ENCODE measurements at regions not wholly inside any gene's neighbourhood (a gene's known extent, or its start where the extent isn't known, plus 50 kb on each side); places are given as distances from the start of the nearest gene placed in this dataset.

GRCh38 chr5:105101577-105101976, 1539.0 kb upstream of the NUDT12 start:
- TF ChIP-seq YY1 (IDR thresholded peaks at IDR 0.05; ENCODE audit: low read depth) (no peak), MAX (IDR thresholded peaks at IDR 0.05) (no peak), TEAD4 (IDR thresholded peaks at IDR 0.05) (no peak), EP300 (IDR thresholded peaks at IDR 0.05; ENCODE audit: borderline replicate concordance) (no peak)
